WTC11 (cell line): ENCODE measurements at regions not wholly inside any gene's neighbourhood (a gene's known extent, or its start where the extent isn't known, plus 50 kb on each side); places are given as distances from the start of the nearest gene placed in this dataset.

ENCODE experiments used
- ATAC-seq: fragments of 200-7000 bp; cut with Tn5 transposase; 2 replicates; pipeline ENCODE4 v1.10.0; 2021; ENCODE audit warnings: mild to moderate bottlenecking, moderate library complexity
- CTCF ChIA-PET: fragments of 300-600 bp; sonication (Branson Sonifier 250); formaldehyde crosslinking; loops from one replicate; lab custom pipeline; 2021; ENCODE audit warnings: antibody characterized with exemption; lab: Charles Lee
- POLR2A ChIA-PET: fragments of 350-600 bp; sonication (Branson Sonifier 250); formaldehyde crosslinking; loops from one replicate; lab custom pipeline; 2021; ENCODE audit warnings: antibody characterized with exemption; lab: Charles Lee
- DNase-seq: peaks from one replicate; pipeline ENCODE4 v3.0.0; 2021; ENCODE audit warnings: low spot score
- H3K27ac Mint-ChIP-seq: 2 replicates; pipeline ENCODE4 v1.8.0; 2021; ENCODE audit warnings: mixed read lengths
- H3K27me3 Mint-ChIP-seq: 2 replicates; pipeline ENCODE4 v1.8.0; 2021; ENCODE audit warnings: low read depth, mild to moderate bottlenecking, moderate library complexity, mixed read lengths
- H3K36me3 Mint-ChIP-seq: 2 replicates; pipeline ENCODE4 v1.8.0; 2021; ENCODE audit warnings: mixed read lengths
- H3K4me1 Mint-ChIP-seq: 2 replicates; pipeline ENCODE4 v1.8.0; 2022; ENCODE audit warnings: mixed read lengths
- H3K4me3 Mint-ChIP-seq: 2 replicates; pipeline ENCODE4 v1.8.0; 2021; ENCODE audit warnings: mild to moderate bottlenecking, moderate library complexity, mixed read lengths
- H3K9me3 Mint-ChIP-seq: 2 replicates; pipeline ENCODE4 v1.8.0; 2021; ENCODE audit warnings: mixed read lengths
- ATF1 ChIP-seq: sonication (generic); formaldehyde crosslinking; IDR thresholded peaks from 2 replicates; pipeline ENCODE4 v1.8.1; 2023; ENCODE audit warnings: mild to moderate bottlenecking, moderate library complexity, missing genetic modification reagents
- GTF2I ChIP-seq: fragments of 250-450 bp; sonication (Bioruptor Pico); conservative IDR thresholded peaks from 2 replicates; pipeline ENCODE4 v1.4.0; 2021; ENCODE audit warnings: mild to moderate bottlenecking
- NR2C2 ChIP-seq: sonication (generic); formaldehyde crosslinking; IDR thresholded peaks from 2 replicates; pipeline ENCODE4 v1.8.0; 2022; ENCODE audit warnings: mild to moderate bottlenecking, missing genetic modification reagents
- PRRX2 ChIP-seq: fragments of 250-450 bp; sonication (Bioruptor Pico); IDR thresholded peaks from 2 replicates; pipeline ENCODE4 v1.8.0; 2021; ENCODE audit warnings: mild to moderate bottlenecking
- SMAD3 ChIP-seq: sonication (generic); formaldehyde crosslinking; IDR thresholded peaks from 2 replicates; pipeline ENCODE4 v1.8.0; 2022; ENCODE audit warnings: missing genetic modification reagents, mild to moderate bottlenecking, borderline replicate concordance
- ZBTB21 ChIP-seq: sonication (generic); formaldehyde crosslinking; IDR thresholded peaks from 2 replicates; pipeline ENCODE4 v1.8.1; 2023; ENCODE audit warnings: mild to moderate bottlenecking, missing genetic modification reagents, borderline replicate concordance
- ZNF121 ChIP-seq: sonication (generic); formaldehyde crosslinking; IDR thresholded peaks from 2 replicates; pipeline ENCODE4 v1.8.0; 2023; ENCODE audit warnings: missing genetic modification reagents
- ZNF671 ChIP-seq: fragments of 250-450 bp; sonication (Bioruptor Pico); IDR thresholded peaks from 2 replicates; pipeline ENCODE4 v1.8.0; 2021; ENCODE audit warnings: mild to moderate bottlenecking
- TF ChIP-seq, protein P1 (sequence below): sonication (generic); formaldehyde crosslinking; conservative IDR thresholded peaks from 2 replicates; pipeline ENCODE4 v1.8.1; 2022; ENCODE audit warnings: mild to moderate bottlenecking, missing genetic modification reagents
- TF ChIP-seq, protein P2 (sequence below): sonication (generic); formaldehyde crosslinking; IDR thresholded peaks from 2 replicates; pipeline ENCODE4 v1.8.0; 2023; ENCODE audit warnings: missing genetic modification reagents, mild to moderate bottlenecking, borderline replicate concordance
- TF ChIP-seq, protein P3 (sequence below): sonication (generic); formaldehyde crosslinking; IDR thresholded peaks from 2 replicates; pipeline ENCODE4 v1.8.0; 2022; ENCODE audit warnings: missing genetic modification reagents
- TF ChIP-seq, protein P4 (sequence below): fragments of 250-450 bp; sonication (Bioruptor Pico); IDR thresholded peaks from 2 replicates; pipeline ENCODE4 v2.1.2; 2022; ENCODE audit warnings: mild to moderate bottlenecking, moderate library complexity
- TF ChIP-seq, protein P5 (sequence below): fragments of 250-450 bp; sonication (Bioruptor Pico); IDR thresholded peaks from 2 replicates; pipeline ENCODE4 v1.9.0; 2021; ENCODE audit warnings: mild to moderate bottlenecking
- TF ChIP-seq, protein P6 (sequence below): sonication (generic); formaldehyde crosslinking; IDR thresholded peaks from 2 replicates; pipeline ENCODE4 v1.8.1; 2023; ENCODE audit warnings: mild to moderate bottlenecking, missing genetic modification reagents, borderline replicate concordance

DNA sequence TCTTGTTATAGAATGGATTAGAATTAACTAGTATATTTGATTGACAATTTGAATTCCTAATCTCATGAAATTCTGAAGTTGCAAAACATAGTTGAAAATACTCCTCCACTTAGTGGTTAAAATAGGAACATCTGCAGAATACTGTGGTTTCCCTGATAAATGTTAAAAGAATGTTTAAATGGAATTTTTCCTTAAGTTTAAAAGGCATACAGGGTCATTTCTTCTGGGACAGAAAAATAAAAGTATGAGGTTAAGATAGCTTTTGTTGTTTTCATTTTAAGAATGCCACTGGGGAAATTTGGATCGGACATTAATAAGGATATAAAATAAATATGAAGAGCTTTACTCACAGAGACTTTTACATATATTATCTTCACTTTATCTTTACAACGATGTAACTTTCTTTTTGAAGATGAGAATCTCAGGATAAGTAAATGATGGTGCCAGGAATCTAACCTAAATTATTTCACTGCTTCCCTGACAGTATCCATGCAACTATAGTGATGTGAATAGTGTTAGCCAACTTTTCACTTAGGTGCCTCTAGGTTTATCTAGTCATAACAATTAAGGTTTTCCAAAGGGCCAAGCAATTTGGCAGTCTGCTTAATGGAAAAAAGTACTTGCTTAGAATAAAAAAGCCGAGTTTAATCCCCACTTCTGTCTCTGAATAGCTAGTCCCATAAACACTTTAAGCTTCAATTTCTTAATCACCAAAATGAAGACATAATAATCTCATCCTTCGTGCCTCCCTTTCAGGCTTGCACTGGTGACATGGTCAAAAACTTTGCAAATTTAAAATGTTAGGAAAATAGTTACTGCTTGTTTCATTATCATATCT, 151.8 kb upstream of the STK17B start:
- no peak for ATAC-seq
- Mint-ChIP-seq H3K27me3 (no peaks in the 10 kb centered on the region), H3K4me3 (no peak overlapping the region)
- POLR2A ChIA-PET = no interaction called here
- no peak for TF ChIP-seq ZNF671 (CRISPR knock-in tag)
- TF ChIP-seq, protein P1, sequence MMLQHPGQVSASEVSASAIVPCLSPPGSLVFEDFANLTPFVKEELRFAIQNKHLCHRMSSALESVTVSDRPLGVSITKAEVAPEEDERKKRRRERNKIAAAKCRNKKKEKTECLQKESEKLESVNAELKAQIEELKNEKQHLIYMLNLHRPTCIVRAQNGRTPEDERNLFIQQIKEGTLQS = no peak
- no peak for TF ChIP-seq GTF2I (CRISPR knock-in tag)
- no peak for TF ChIP-seq NR2C2 (CRISPR knock-in tag)
- TF ChIP-seq, all 79 proteins: peak for 0
- DNase-seq = no peak
- peaks cover 11% of the 10 kb centered on the region for H3K4me1 Mint-ChIP-seq
- no peaks in the 10 kb centered on the region for H3K36me3 Mint-ChIP-seq
- no peak overlapping the region for H3K27ac Mint-ChIP-seq
- H3K9me3 Mint-ChIP-seq = no peaks in the 10 kb centered on the region
- CTCF ChIA-PET = interaction anchor here (0.7 to 1.0 kb wide), 3 partner anchors 14 to 245 kb away, joined by 3 to 4 read pairs (median 3); no protein-coding TSS in a partner anchor

DNA sequence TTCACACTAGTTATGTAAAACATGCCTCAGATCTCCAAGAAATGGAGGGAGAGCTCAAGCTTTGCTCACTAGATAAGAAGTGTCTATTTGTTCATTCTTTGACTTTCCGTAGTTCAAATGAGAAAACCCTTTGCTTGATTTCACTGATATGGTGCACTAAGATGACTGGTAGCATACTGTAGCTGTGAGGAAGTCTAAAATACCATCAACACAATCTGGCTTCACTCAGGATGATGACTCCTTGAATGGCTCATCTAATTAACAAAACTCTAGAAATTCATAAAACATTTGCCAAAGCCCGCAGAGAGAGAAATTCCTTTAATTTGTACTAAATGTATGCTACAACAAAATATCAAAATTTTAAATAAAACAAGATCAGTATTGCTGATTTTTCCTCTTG, 152.8 kb upstream of the STK17B start:
- no peaks in the 10 kb centered on the region for H3K9me3 Mint-ChIP-seq
- no peaks in the 10 kb centered on the region for H3K27me3 Mint-ChIP-seq
- ATAC-seq (no peak), DNase-seq (no peak)
- H3K36me3 Mint-ChIP-seq = no peaks in the 10 kb centered on the region
- TF ChIP-seq, protein P2, sequence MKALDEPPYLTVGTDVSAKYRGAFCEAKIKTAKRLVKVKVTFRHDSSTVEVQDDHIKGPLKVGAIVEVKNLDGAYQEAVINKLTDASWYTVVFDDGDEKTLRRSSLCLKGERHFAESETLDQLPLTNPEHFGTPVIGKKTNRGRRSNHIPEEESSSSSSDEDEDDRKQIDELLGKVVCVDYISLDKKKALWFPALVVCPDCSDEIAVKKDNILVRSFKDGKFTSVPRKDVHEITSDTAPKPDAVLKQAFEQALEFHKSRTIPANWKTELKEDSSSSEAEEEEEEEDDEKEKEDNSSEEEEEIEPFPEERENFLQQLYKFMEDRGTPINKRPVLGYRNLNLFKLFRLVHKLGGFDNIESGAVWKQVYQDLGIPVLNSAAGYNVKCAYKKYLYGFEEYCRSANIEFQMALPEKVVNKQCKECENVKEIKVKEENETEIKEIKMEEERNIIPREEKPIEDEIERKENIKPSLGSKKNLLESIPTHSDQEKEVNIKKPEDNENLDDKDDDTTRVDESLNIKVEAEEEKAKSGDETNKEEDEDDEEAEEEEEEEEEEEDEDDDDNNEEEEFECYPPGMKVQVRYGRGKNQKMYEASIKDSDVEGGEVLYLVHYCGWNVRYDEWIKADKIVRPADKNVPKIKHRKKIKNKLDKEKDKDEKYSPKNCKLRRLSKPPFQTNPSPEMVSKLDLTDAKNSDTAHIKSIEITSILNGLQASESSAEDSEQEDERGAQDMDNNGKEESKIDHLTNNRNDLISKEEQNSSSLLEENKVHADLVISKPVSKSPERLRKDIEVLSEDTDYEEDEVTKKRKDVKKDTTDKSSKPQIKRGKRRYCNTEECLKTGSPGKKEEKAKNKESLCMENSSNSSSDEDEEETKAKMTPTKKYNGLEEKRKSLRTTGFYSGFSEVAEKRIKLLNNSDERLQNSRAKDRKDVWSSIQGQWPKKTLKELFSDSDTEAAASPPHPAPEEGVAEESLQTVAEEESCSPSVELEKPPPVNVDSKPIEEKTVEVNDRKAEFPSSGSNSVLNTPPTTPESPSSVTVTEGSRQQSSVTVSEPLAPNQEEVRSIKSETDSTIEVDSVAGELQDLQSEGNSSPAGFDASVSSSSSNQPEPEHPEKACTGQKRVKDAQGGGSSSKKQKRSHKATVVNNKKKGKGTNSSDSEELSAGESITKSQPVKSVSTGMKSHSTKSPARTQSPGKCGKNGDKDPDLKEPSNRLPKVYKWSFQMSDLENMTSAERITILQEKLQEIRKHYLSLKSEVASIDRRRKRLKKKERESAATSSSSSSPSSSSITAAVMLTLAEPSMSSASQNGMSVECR = no peak
- no peak for TF ChIP-seq ZBTB21 (CRISPR knock-in tag)
- TF ChIP-seq, protein P3, sequence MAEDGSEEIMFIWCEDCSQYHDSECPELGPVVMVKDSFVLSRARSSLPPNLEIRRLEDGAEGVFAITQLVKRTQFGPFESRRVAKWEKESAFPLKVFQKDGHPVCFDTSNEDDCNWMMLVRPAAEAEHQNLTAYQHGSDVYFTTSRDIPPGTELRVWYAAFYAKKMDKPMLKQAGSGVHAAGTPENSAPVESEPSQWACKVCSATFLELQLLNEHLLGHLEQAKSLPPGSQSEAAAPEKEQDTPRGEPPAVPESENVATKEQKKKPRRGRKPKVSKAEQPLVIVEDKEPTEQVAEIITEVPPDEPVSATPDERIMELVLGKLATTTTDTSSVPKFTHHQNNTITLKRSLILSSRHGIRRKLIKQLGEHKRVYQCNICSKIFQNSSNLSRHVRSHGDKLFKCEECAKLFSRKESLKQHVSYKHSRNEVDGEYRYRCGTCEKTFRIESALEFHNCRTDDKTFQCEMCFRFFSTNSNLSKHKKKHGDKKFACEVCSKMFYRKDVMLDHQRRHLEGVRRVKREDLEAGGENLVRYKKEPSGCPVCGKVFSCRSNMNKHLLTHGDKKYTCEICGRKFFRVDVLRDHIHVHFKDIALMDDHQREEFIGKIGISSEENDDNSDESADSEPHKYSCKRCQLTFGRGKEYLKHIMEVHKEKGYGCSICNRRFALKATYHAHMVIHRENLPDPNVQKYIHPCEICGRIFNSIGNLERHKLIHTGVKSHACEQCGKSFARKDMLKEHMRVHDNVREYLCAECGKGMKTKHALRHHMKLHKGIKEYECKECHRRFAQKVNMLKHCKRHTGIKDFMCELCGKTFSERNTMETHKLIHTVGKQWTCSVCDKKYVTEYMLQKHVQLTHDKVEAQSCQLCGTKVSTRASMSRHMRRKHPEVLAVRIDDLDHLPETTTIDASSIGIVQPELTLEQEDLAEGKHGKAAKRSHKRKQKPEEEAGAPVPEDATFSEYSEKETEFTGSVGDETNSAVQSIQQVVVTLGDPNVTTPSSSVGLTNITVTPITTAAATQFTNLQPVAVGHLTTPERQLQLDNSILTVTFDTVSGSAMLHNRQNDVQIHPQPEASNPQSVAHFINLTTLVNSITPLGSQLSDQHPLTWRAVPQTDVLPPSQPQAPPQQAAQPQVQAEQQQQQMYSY (CRISPR knock-in tag) = no peak
- no peak for TF ChIP-seq ZNF121 (CRISPR knock-in tag)
- TF ChIP-seq PRRX2 = no peak
- no peak for TF ChIP-seq SMAD3
- no peak for TF ChIP-seq ATF1 (CRISPR knock-in tag)
- TF ChIP-seq, protein P4, sequence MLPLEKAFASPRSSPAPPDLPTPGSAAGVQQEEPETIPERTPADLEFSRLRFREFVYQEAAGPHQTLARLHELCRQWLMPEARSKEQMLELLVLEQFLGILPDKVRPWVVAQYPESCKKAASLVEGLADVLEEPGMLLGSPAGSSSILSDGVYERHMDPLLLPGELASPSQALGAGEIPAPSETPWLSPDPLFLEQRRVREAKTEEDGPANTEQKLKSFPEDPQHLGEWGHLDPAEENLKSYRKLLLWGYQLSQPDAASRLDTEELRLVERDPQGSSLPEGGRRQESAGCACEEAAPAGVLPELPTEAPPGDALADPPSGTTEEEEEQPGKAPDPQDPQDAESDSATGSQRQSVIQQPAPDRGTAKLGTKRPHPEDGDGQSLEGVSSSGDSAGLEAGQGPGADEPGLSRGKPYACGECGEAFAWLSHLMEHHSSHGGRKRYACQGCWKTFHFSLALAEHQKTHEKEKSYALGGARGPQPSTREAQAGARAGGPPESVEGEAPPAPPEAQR (CRISPR knock-in tag) = no peak
- TF ChIP-seq, protein P5, sequence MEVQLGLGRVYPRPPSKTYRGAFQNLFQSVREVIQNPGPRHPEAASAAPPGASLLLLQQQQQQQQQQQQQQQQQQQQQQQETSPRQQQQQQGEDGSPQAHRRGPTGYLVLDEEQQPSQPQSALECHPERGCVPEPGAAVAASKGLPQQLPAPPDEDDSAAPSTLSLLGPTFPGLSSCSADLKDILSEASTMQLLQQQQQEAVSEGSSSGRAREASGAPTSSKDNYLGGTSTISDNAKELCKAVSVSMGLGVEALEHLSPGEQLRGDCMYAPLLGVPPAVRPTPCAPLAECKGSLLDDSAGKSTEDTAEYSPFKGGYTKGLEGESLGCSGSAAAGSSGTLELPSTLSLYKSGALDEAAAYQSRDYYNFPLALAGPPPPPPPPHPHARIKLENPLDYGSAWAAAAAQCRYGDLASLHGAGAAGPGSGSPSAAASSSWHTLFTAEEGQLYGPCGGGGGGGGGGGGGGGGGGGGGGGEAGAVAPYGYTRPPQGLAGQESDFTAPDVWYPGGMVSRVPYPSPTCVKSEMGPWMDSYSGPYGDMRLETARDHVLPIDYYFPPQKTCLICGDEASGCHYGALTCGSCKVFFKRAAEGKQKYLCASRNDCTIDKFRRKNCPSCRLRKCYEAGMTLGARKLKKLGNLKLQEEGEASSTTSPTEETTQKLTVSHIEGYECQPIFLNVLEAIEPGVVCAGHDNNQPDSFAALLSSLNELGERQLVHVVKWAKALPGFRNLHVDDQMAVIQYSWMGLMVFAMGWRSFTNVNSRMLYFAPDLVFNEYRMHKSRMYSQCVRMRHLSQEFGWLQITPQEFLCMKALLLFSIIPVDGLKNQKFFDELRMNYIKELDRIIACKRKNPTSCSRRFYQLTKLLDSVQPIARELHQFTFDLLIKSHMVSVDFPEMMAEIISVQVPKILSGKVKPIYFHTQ = no peak
- TF ChIP-seq, protein P6, sequence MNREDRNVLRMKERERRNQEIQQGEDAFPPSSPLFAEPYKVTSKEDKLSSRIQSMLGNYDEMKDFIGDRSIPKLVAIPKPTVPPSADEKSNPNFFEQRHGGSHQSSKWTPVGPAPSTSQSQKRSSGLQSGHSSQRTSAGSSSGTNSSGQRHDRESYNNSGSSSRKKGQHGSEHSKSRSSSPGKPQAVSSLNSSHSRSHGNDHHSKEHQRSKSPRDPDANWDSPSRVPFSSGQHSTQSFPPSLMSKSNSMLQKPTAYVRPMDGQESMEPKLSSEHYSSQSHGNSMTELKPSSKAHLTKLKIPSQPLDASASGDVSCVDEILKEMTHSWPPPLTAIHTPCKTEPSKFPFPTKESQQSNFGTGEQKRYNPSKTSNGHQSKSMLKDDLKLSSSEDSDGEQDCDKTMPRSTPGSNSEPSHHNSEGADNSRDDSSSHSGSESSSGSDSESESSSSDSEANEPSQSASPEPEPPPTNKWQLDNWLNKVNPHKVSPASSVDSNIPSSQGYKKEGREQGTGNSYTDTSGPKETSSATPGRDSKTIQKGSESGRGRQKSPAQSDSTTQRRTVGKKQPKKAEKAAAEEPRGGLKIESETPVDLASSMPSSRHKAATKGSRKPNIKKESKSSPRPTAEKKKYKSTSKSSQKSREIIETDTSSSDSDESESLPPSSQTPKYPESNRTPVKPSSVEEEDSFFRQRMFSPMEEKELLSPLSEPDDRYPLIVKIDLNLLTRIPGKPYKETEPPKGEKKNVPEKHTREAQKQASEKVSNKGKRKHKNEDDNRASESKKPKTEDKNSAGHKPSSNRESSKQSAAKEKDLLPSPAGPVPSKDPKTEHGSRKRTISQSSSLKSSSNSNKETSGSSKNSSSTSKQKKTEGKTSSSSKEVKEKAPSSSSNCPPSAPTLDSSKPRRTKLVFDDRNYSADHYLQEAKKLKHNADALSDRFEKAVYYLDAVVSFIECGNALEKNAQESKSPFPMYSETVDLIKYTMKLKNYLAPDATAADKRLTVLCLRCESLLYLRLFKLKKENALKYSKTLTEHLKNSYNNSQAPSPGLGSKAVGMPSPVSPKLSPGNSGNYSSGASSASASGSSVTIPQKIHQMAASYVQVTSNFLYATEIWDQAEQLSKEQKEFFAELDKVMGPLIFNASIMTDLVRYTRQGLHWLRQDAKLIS (CRISPR knock-in tag) = no peak
- ChIA-PET CTCF (interaction anchor here (2.2 kb wide), 1 partner anchor 13 kb away, joined by 7 read pairs; no protein-coding TSS in a partner anchor), POLR2A (no interaction called here)
- H3K4me3 Mint-ChIP-seq = no peak overlapping the region
- no peak overlapping the region for H3K27ac Mint-ChIP-seq
- peaks cover 11% of the 10 kb centered on the region for H3K4me1 Mint-ChIP-seq
